ENCODE measurements at regions not wholly inside any gene's neighbourhood (a gene's known extent, or its start where the extent isn't known, plus 50 kb on each side); places are given as distances from the start of the nearest gene placed in this dataset.

- Histone ChIP-seq H3K4me3 (ENCODE audit: low read depth, low read length) (no peak overlapping the region), H3K27ac (ENCODE audit: low read depth, low read length) (no peak overlapping the region), H3K9me3 (ENCODE audit: control insufficient read depth, insufficient read depth, low read length) (no peaks in the 10 kb centered on the region), H3K36me3 (ENCODE audit: control insufficient read depth, insufficient read depth, low read length) (no peaks in the 10 kb centered on the region), H3K27me3 (ENCODE audit: control insufficient read depth, insufficient read depth, low read length) (no peaks in the 10 kb centered on the region), H3K4me1 (ENCODE audit: control insufficient read depth, insufficient read depth, low read length) (no peaks in the 10 kb centered on the region)
- 80% methylated on average over 1 of the region's 6 CpGs for WGBS (ENCODE audit: insufficient coverage)
- DNase-seq (ENCODE audit: low read depth in 4 of 6, low spot score in 6 of 6) = no peak
Measured at GRCh38 chr6:21511891-21512550, 81.5 kb upstream of the SOX4 start.

- Histone ChIP-seq H3K27me3 (ENCODE audit: control insufficient read depth, insufficient read depth, low read length) (no peaks in the 10 kb centered on the region), H3K27ac (ENCODE audit: low read depth, low read length) (no peak overlapping the region), H3K4me1 (ENCODE audit: control insufficient read depth, insufficient read depth, low read length) (no peaks in the 10 kb centered on the region), H3K9me3 (ENCODE audit: control insufficient read depth, insufficient read depth, low read length) (no peaks in the 10 kb centered on the region), H3K4me3 (ENCODE audit: low read depth, low read length) (no peak overlapping the region), H3K36me3 (ENCODE audit: control insufficient read depth, insufficient read depth, low read length) (no peaks in the 10 kb centered on the region)
- no peak for DNase-seq (ENCODE audit: low read depth in 4 of 6, low spot score in 6 of 6)
- WGBS (ENCODE audit: insufficient coverage) = 92% methylated on average over 4 of the region's 4 CpGs
Measured at GRCh38 chr6:21514288-21514687, 79.3 kb upstream of the SOX4 start.

- no peaks in the 10 kb centered on the region for H3K27me3 ChIP-seq (ENCODE audit: control insufficient read depth, insufficient read depth, low read length)
- no peaks in the 10 kb centered on the region for H3K36me3 ChIP-seq (ENCODE audit: control insufficient read depth, insufficient read depth, low read length)
- no peaks in the 10 kb centered on the region for H3K4me1 ChIP-seq (ENCODE audit: control insufficient read depth, insufficient read depth, low read length)
- H3K4me3 ChIP-seq (ENCODE audit: low read depth, low read length) = no peak overlapping the region
- DNase-seq (ENCODE audit: low read depth in 4 of 6, low spot score in 6 of 6) = no peak
- H3K9me3 ChIP-seq (ENCODE audit: control insufficient read depth, insufficient read depth, low read length) = no peaks in the 10 kb centered on the region
- WGBS (ENCODE audit: insufficient coverage) = 82% methylated on average over 1 of the region's 4 CpGs
- no peak overlapping the region for H3K27ac ChIP-seq (ENCODE audit: low read depth, low read length)
Measured at GRCh38 chr6:21518317-21518716, 75.2 kb upstream of the SOX4 start.

DNA sequence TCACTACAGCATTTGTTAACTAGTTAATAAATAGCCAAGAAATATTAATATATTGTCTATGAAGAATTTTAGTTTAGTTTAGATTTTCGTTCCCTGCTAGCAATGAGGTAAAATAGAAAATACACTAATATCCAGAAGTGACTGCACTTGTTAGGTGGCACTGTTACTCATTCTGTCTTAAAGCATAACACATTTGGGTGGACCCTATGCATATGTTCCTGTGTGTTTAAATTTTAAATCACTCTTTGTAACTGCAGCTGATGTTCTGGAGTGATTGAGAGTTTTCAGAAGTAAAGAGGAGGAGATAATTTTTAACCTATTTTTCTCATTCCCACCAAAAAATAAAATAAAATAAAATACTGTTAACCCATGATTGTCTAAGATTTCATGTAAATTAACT, 73.9 kb upstream of the SOX4 start:
- Histone ChIP-seq H3K27me3 (ENCODE audit: control insufficient read depth, insufficient read depth, low read length) (no peaks in the 10 kb centered on the region), H3K9me3 (ENCODE audit: control insufficient read depth, insufficient read depth, low read length) (no peaks in the 10 kb centered on the region), H3K27ac (ENCODE audit: low read depth, low read length) (no peak overlapping the region), H3K4me1 (ENCODE audit: control insufficient read depth, insufficient read depth, low read length) (no peaks in the 10 kb centered on the region), H3K36me3 (ENCODE audit: control insufficient read depth, insufficient read depth, low read length) (no peaks in the 10 kb centered on the region), H3K4me3 (ENCODE audit: low read depth, low read length) (peak overlapping the region; percentile 13)
- no CpG with 5 or more reads among the region's 1 CpG for WGBS (ENCODE audit: insufficient coverage)
- DNase-seq (ENCODE audit: low read depth in 4 of 6, low spot score in 6 of 6) = peak in 1 of 6 donors; percentile 70

DNA sequence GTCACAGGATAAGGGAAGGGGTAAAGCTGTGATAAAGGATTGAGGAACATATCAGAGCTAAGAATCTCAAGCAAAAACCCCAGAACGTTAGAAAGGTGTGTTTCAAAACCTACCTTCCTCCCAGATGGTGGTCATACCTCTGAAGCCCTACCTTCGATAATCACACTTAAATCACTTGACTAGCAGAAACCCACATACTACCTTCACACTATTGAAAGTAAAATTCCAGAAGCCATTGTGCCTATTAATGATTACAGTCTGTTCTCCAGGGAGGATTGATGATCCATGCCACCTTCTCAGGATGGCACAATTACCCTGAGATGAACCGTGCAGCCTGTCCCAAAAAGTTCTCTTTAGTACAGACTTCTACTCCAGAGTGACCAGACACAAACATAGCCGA, 72.3 kb upstream of the SOX4 start:
- H3K9me3 ChIP-seq (ENCODE audit: control insufficient read depth, insufficient read depth, low read length) = no peaks in the 10 kb centered on the region
- WGBS (ENCODE audit: insufficient coverage) = 57% methylated on average over 1 of the region's 4 CpGs
- no peak overlapping the region for H3K27ac ChIP-seq (ENCODE audit: low read depth, low read length)
- no peaks in the 10 kb centered on the region for H3K27me3 ChIP-seq (ENCODE audit: control insufficient read depth, insufficient read depth, low read length)
- no peaks in the 10 kb centered on the region for H3K4me1 ChIP-seq (ENCODE audit: control insufficient read depth, insufficient read depth, low read length)
- peak overlapping the region; percentile 30 for H3K4me3 ChIP-seq (ENCODE audit: low read depth, low read length)
- no peaks in the 10 kb centered on the region for H3K36me3 ChIP-seq (ENCODE audit: control insufficient read depth, insufficient read depth, low read length)
- peak in 1 of 6 donors; percentile 82 for DNase-seq (ENCODE audit: low read depth in 4 of 6, low spot score in 6 of 6)

GRCh38 chr6:21522143-21522747, 71.3 kb upstream of the SOX4 start:
- peak overlapping the region; percentile 30 for H3K4me3 ChIP-seq (ENCODE audit: low read depth, low read length)
- peak in 2 of 6 donors; percentile 45 to 91 for DNase-seq (ENCODE audit: low read depth in 4 of 6, low spot score in 6 of 6)
- 53% methylated on average over 7 of the region's 14 CpGs for WGBS (ENCODE audit: insufficient coverage)
- H3K27ac ChIP-seq (ENCODE audit: low read depth, low read length) = no peak overlapping the region
- H3K36me3 ChIP-seq (ENCODE audit: control insufficient read depth, insufficient read depth, low read length) = no peaks in the 10 kb centered on the region
- no peaks in the 10 kb centered on the region for H3K27me3 ChIP-seq (ENCODE audit: control insufficient read depth, insufficient read depth, low read length)
- H3K9me3 ChIP-seq (ENCODE audit: control insufficient read depth, insufficient read depth, low read length) = no peaks in the 10 kb centered on the region
- no peaks in the 10 kb centered on the region for H3K4me1 ChIP-seq (ENCODE audit: control insufficient read depth, insufficient read depth, low read length)

DNA sequence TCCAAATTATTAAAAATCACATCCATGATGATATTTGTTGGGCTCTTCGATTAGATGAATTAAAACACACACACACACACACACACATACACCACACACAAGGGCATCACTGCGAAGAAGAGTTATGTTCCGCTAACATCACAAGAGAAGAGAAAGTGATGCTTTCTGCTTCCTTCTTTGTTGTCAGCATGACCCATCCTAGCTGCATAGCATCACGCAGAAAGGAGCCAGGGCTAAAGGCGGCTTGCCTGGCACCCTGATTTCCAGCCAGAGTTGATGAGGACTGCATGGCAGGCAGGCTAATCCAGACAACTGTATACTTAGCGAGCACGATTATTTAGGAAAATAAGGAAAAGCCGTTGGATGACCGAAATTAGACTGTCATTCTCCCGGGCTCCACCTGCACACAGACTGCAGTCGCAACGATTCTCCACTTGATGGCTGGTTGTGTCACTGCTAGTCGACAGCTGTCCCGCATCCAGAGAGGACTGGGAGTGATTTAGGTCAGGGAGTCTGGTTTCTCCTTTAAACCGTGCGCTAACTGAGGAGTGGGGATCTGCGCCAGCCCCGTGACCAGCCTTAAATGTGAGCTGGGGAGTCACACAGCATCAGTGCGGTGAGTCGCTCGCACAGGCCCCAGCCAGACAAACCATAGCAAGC, 70.6 kb upstream of the SOX4 start:
- H3K36me3 ChIP-seq (ENCODE audit: control insufficient read depth, insufficient read depth, low read length) = no peaks in the 10 kb centered on the region
- no peaks in the 10 kb centered on the region for H3K9me3 ChIP-seq (ENCODE audit: control insufficient read depth, insufficient read depth, low read length)
- H3K4me3 ChIP-seq (ENCODE audit: low read depth, low read length) = peak overlapping the region; percentile 30
- H3K27ac ChIP-seq (ENCODE audit: low read depth, low read length) = peak overlapping the region; percentile 68
- 63% methylated on average over 20 of the region's 21 CpGs for WGBS (ENCODE audit: insufficient coverage)
- H3K27me3 ChIP-seq (ENCODE audit: control insufficient read depth, insufficient read depth, low read length) = no peaks in the 10 kb centered on the region
- DNase-seq (ENCODE audit: low read depth in 4 of 6, low spot score in 6 of 6) = peak in 3 of 6 donors; percentile 42 to 95 (median 56)
- H3K4me1 ChIP-seq (ENCODE audit: control insufficient read depth, insufficient read depth, low read length) = no peaks in the 10 kb centered on the region

DNA sequence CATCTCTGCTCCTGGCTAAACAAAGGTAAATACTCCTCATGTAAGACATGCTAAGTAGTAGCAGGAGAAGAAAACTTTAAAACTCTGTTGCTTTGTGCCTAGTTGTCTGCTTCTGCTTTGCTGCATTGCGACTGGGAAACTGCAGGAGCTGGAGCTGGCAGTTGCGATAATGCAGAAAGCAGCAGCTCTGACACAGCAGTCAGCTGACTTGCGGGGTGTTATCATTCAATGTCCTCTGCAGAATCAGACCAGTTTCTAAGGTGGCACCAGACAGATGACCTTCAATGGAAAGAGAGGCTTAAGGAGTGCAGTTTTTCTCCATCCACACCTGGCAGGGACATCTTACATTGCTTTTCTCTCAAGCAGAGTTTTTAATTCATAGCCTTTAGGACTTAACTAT, 69.9 kb upstream of the SOX4 start:
- Histone ChIP-seq H3K9me3 (ENCODE audit: control insufficient read depth, insufficient read depth, low read length) (no peaks in the 10 kb centered on the region), H3K27ac (ENCODE audit: low read depth, low read length) (peak overlapping the region; percentile 68), H3K4me3 (ENCODE audit: low read depth, low read length) (peak overlapping the region; percentile 30), H3K4me1 (ENCODE audit: control insufficient read depth, insufficient read depth, low read length) (no peaks in the 10 kb centered on the region), H3K36me3 (ENCODE audit: control insufficient read depth, insufficient read depth, low read length) (no peaks in the 10 kb centered on the region), H3K27me3 (ENCODE audit: control insufficient read depth, insufficient read depth, low read length) (no peaks in the 10 kb centered on the region)
- DNase-seq (ENCODE audit: low read depth in 4 of 6, low spot score in 6 of 6) = peak in 3 of 6 donors; percentile 42 to 94 (median 43)
- 68% methylated on average over 3 of the region's 3 CpGs for WGBS (ENCODE audit: insufficient coverage)

DNA sequence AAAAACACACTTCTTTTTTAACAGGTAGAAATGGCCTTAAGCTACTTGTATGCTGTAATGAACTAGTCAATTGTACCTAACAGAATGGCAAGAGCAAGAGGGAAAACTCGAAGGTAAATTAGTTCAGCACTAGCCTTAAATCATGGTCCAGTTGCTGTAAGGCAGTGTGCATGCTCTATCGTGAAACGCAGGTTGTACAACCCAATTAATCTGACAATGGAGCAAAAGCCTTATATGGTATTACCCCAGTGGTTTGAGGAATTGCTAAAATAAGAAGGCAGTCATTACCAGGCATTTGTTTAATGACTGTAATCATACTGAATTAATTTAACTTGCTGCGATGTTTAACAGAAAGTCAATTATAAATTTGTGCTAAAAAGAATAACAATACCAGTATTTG, 69.3 kb upstream of the SOX4 start:
- Histone ChIP-seq H3K9me3 (ENCODE audit: control insufficient read depth, insufficient read depth, low read length) (no peaks in the 10 kb centered on the region), H3K4me3 (ENCODE audit: low read depth, low read length) (no peak overlapping the region), H3K4me1 (ENCODE audit: control insufficient read depth, insufficient read depth, low read length) (no peaks in the 10 kb centered on the region), H3K27ac (ENCODE audit: low read depth, low read length) (no peak overlapping the region), H3K36me3 (ENCODE audit: control insufficient read depth, insufficient read depth, low read length) (no peaks in the 10 kb centered on the region), H3K27me3 (ENCODE audit: control insufficient read depth, insufficient read depth, low read length) (no peaks in the 10 kb centered on the region)
- WGBS (ENCODE audit: insufficient coverage) = 71% methylated on average over 1 of the region's 4 CpGs
- DNase-seq (ENCODE audit: low read depth in 4 of 6, low spot score in 6 of 6) = peak in 1 of 6 donors; percentile 87

DNA sequence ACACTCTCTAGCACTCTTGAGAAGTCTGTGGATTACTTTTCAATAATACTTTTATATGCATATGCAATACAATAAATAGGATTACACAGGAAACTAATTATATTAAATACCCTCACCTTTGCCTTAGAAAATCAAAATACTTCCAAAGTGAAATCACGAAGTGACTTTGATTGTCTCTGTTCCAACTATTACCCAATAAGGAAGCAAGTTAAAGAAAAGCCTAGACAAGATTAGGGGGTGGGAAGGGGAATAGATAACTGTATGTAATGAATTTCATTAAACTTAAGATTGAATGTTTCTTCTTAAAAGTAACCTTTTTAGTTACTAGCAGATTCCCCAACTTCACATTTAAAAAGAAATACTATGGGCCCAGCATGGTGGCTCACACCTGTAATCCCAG, 66.6 kb upstream of the SOX4 start:
- no peaks in the 10 kb centered on the region for H3K9me3 ChIP-seq (ENCODE audit: control insufficient read depth, insufficient read depth, low read length)
- no peaks in the 10 kb centered on the region for H3K27me3 ChIP-seq (ENCODE audit: control insufficient read depth, insufficient read depth, low read length)
- H3K36me3 ChIP-seq (ENCODE audit: control insufficient read depth, insufficient read depth, low read length) = no peaks in the 10 kb centered on the region
- DNase-seq (ENCODE audit: low read depth in 4 of 6, low spot score in 6 of 6) = no peak
- no peak overlapping the region for H3K4me3 ChIP-seq (ENCODE audit: low read depth, low read length)
- no CpG with 5 or more reads among the region's 1 CpG for WGBS (ENCODE audit: insufficient coverage)
- no peaks in the 10 kb centered on the region for H3K4me1 ChIP-seq (ENCODE audit: control insufficient read depth, insufficient read depth, low read length)
- no peak overlapping the region for H3K27ac ChIP-seq (ENCODE audit: low read depth, low read length)

All from spinal cord (tissue), 9 donors.